ENCODE measurements at regions not wholly inside any gene's neighbourhood (a gene's known extent, or its start where the extent isn't known, plus 50 kb on each side); places are given as distances from the start of the nearest gene placed in this dataset.
"Not testable (repeated sequence)": the region's sequence is repeated elsewhere in the genome, so short reads cannot be mapped to it uniquely, and the experiment has no call there.

GRCh38 chr2:52613064-52613463 is 1154.5 kb upstream of the CHAC2 start:
- DNase-seq (ENCODE audit: low spot score in 2 of 2) = no peak
- no peaks in the 10 kb centered on the region for H3K36me3 ChIP-seq
- WGBS = 49% methylated on average over 4 of the region's 4 CpGs
- no peaks in the 10 kb centered on the region for H3K27me3 ChIP-seq
- H3K4me3 ChIP-seq = no peak overlapping the region
- H3K9me3 ChIP-seq = no peaks in the 10 kb centered on the region
- H3K4me1 ChIP-seq = no peaks in the 10 kb centered on the region
- no peak overlapping the region for H3K27ac ChIP-seq
- TF ChIP-seq POLR2AphosphoS5 (IDR thresholded peaks at IDR 0.05) (no peak), POLR2A (IDR thresholded peaks at IDR 0.05) (no peak), EP300 (IDR thresholded peaks at IDR 0.05) (no peak)
- TF ChIP-seq, protein P1, sequence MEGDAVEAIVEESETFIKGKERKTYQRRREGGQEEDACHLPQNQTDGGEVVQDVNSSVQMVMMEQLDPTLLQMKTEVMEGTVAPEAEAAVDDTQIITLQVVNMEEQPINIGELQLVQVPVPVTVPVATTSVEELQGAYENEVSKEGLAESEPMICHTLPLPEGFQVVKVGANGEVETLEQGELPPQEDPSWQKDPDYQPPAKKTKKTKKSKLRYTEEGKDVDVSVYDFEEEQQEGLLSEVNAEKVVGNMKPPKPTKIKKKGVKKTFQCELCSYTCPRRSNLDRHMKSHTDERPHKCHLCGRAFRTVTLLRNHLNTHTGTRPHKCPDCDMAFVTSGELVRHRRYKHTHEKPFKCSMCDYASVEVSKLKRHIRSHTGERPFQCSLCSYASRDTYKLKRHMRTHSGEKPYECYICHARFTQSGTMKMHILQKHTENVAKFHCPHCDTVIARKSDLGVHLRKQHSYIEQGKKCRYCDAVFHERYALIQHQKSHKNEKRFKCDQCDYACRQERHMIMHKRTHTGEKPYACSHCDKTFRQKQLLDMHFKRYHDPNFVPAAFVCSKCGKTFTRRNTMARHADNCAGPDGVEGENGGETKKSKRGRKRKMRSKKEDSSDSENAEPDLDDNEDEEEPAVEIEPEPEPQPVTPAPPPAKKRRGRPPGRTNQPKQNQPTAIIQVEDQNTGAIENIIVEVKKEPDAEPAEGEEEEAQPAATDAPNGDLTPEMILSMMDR (IDR thresholded peaks at IDR 0.05) = no peak

GRCh38 chr2:52611759-52612158 is 1155.8 kb upstream of the CHAC2 start:
- WGBS = 45% methylated on average over 2 of the region's 2 CpGs
- no peak overlapping the region for H3K4me3 ChIP-seq
- no peak for TF ChIP-seq EP300 (IDR thresholded peaks at IDR 0.05)
- TF ChIP-seq POLR2AphosphoS5 (IDR thresholded peaks at IDR 0.05) = no peak
- no peak for TF ChIP-seq POLR2A (IDR thresholded peaks at IDR 0.05)
- TF ChIP-seq, protein P1 (IDR thresholded peaks at IDR 0.05) = no peak
- H3K27ac ChIP-seq = no peak overlapping the region
- no peaks in the 10 kb centered on the region for H3K4me1 ChIP-seq
- no peaks in the 10 kb centered on the region for H3K9me3 ChIP-seq
- no peak for DNase-seq (ENCODE audit: low spot score in 2 of 2)
- no peaks in the 10 kb centered on the region for H3K36me3 ChIP-seq
- no peaks in the 10 kb centered on the region for H3K27me3 ChIP-seq

- no peak overlapping the region for H3K4me3 ChIP-seq
- 89% methylated on average over 2 of the region's 2 CpGs for WGBS
Measured at GRCh38 chr2:52608030-52608429, 1159.6 kb upstream of the CHAC2 start.

GRCh38 chr2:52597346-52597745 is 1170.3 kb upstream of the CHAC2 start:
- no peak overlapping the region for H3K4me3 ChIP-seq
- H3K27ac ChIP-seq = no peak overlapping the region

More at GRCh38 chr2:52608030-52608429, 1159.6 kb upstream of the CHAC2 start:
- no peak overlapping the region for H3K27ac ChIP-seq
- TF ChIP-seq POLR2AphosphoS5 (IDR thresholded peaks at IDR 0.05) = no peak
- no peak for DNase-seq (ENCODE audit: low spot score in 2 of 2)
- H3K36me3 ChIP-seq = no peaks in the 10 kb centered on the region
- no peaks in the 10 kb centered on the region for H3K27me3 ChIP-seq
- H3K9me3 ChIP-seq = no peaks in the 10 kb centered on the region
- H3K4me1 ChIP-seq = no peaks in the 10 kb centered on the region

DNA sequence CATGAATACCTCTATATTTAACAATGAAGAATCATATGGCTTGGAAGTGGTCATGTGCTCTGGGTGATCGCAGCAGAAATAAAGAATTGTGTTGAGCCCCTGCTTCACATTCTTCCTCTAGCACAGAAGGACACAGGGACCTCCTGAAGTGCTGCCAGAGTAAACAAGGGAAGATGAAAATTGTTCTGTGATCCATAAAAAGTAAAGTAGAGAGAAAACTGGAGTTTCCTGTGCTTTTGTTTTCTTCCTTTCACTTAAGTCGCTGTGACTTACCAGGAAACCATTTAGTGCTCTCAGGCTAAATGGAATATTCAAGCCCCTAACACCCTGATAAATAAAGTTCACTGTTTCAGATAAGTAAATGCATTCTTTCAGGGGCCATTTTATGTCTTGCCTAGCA is 1173.6 kb upstream of the CHAC2 start:
- WGBS = 62% methylated on average over 2 of the region's 2 CpGs

More at GRCh38 chr2:52597346-52597745, 1170.3 kb upstream of the CHAC2 start:
- TF ChIP-seq, protein P1 (IDR thresholded peaks at IDR 0.05) = no peak
- TF ChIP-seq EP300 (IDR thresholded peaks at IDR 0.05) = no peak
- no peak for TF ChIP-seq POLR2AphosphoS5 (IDR thresholded peaks at IDR 0.05)
- no peak for TF ChIP-seq POLR2A (IDR thresholded peaks at IDR 0.05)
- no peaks in the 10 kb centered on the region for H3K4me1 ChIP-seq
- no peaks in the 10 kb centered on the region for H3K36me3 ChIP-seq
- H3K9me3 ChIP-seq = no peaks in the 10 kb centered on the region
- H3K27me3 ChIP-seq = no peaks in the 10 kb centered on the region
- no peak for DNase-seq (ENCODE audit: low spot score in 2 of 2)

DNA sequence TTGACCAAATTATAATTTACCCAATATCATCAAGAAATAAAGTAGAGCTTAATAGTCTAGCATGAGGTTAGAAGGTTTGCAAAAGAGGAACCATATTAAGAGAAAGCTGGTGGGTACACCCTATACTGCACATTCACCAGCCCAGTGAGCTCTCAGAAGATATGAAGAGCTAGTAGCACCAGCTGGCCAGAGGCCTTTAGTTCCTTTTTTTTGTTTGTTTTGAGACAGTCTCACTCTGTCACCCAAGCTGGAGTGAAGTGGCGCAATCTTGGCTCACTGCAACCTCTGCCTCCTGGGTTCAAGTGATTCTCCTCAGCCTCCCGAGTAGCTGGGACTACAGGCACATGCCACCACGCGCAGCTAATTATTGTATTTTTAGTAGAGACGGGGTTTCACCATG is 1183.5 kb upstream of the CHAC2 start:
- not testable (repeated sequence) for H3K27ac ChIP-seq; DNase-seq (ENCODE audit: low spot score in 2 of 2); H3K36me3 ChIP-seq; H3K4me3 ChIP-seq; H3K9me3 ChIP-seq; H3K4me1 ChIP-seq; H3K27me3 ChIP-seq
- WGBS = 90% methylated on average over 5 of the region's 5 CpGs

More for the DNA sequence above, 1173.6 kb upstream of the CHAC2 start:
- H3K36me3 ChIP-seq = no peaks in the 10 kb centered on the region
- no peak for TF ChIP-seq POLR2AphosphoS5 (IDR thresholded peaks at IDR 0.05)
- TF ChIP-seq EP300 (IDR thresholded peaks at IDR 0.05) = no peak
- TF ChIP-seq POLR2A (IDR thresholded peaks at IDR 0.05) = no peak
- TF ChIP-seq, protein P1 (IDR thresholded peaks at IDR 0.05) = no peak
- H3K27me3 ChIP-seq = no peaks in the 10 kb centered on the region
- no peak for DNase-seq (ENCODE audit: low spot score in 2 of 2)
- no peak overlapping the region for H3K27ac ChIP-seq
- no peaks in the 10 kb centered on the region for H3K4me1 ChIP-seq
- H3K4me3 ChIP-seq = no peak overlapping the region
- H3K9me3 ChIP-seq = no peaks in the 10 kb centered on the region

Data from suprapubic skin (tissue), 4 donors.